GM21367 (cell line): ENCODE measurements at regions not wholly inside any gene's neighbourhood (a gene's known extent, or its start where the extent isn't known, plus 50 kb on each side); places are given as distances from the start of the nearest gene placed in this dataset.

Experiments
- ATAC-seq: cut with Tn5 transposase; IDR thresholded peaks from one replicate; pipeline ENCODE4 v1.9.1; 2021; ENCODE audit not compliant: unreplicated experiment

GRCh38 chr5:148941810-148942209 lies 115.4 kb downstream of the ADRB2 start:
- no peak for ATAC-seq

DNA sequence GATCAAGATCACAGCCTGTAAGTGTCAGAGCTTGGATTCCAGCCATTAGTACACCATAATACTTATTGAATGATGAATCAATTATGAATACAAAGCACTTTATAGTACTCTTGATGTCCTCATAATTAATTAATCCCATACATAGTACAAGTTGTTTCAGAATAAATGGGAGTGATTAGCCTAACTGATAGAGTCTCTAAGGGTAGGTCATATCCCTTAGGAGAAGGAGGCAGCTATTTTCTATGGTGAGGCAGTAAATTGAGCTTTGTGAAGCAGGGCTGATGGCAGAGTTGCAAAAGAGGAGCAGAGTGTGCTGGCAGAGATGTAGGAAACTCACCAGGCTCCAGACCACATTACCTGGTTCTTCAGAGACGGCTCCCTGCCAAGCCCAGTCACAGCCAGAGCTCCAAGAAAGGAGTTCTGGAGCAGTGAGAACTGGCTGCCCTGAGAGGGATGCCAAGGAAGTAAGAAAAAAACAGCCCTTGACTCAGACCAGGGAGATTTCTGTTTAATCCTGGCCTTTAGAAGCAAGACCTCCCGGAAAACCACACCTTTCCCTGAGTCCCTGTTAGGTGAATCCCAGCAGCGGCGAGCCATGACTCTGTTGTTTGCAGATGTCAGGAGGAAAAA lies 112.9 kb downstream of the SH3TC2 start:
- ATAC-seq = no peak

DNA sequence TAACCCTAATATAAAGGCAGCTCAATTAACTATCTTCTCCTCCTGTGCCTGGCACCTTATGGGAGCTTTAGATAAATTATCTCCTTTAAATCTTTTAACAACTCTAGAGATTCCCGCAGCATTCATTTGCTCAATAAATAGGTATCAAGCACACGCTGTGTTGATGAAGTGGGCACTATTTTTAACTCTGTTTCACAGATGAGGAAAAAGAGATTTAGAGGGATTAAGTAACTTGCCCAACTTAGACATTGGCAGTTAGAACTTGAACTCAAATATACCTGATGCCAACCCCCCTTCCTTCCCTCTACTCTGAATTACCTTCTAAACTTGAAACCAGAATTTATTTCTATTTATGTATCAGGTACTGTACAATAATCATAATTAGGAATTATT lies 112.4 kb downstream of the SH3TC2 start:
- no peak for ATAC-seq

DNA sequence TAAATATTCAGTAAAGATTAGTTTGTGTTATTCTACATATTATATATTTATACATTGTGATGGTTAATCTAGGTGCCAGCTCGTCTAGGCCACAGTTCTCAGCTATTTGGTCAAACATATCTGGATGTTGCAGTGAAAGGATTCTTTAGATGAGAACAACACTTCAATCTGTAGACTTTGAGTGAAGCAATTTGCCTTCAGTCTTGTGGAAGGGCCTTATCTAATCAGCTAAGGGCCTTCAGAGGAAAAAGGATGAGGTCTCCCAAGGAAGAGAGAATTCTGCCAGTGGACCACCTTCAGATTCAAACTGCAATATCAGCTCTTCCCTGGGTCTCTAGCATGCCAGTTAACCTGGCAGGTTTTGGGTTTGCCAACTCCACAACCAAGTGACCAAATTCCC lies 112.0 kb downstream of the SH3TC2 start:
- no peak for ATAC-seq

GRCh38 chr5:148951612-148952011 lies 111.2 kb downstream of the SH3TC2 start:
- no peak for ATAC-seq

DNA sequence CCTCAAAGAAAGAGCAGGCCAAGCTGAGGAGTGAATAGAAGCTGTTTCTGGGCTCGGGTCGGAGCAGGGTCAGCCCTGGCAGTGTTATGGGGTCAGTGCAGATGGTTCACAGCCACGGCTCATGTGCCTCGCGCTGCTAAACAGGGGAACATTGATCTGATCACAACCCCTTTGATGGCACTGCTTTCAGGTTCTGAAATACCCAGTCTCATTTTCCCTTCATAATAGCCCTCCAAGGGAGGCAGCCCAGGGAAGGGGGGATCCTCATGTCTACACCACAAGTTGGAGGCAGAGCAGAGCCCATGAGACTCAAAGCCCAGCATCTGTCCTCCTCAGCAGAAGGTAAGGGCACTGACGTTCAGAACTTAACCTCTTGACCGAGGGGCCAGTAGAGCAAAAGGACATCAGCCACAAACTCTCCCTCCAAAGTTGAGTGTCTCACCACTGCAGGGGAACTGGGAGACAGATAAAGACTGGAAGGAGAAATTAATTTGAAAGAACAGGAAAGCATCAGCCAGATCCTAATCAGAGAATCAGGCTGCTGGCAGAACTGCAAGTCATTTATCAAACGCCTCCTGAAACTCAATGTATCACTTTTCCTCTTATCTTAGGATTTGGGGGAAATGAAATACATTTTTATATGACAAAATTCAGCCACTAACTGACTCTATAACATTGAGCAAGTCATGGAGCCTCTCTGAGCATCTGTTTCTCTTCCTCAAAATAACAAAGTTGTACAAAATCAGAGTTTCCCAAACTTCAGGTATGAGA lies 110.6 kb downstream of the SH3TC2 start:
- no peak for ATAC-seq

GRCh38 chr5:148953711-148954110 lies 109.2 kb downstream of the SH3TC2 start:
- ATAC-seq = no peak
